Muscle layer of duodenum (tissue), 2 donors: ENCODE measurements at regions not wholly inside any gene's neighbourhood (a gene's known extent, or its start where the extent isn't known, plus 50 kb on each side); places are given as distances from the start of the nearest gene placed in this dataset.

Source experiments
- H3K27ac ChIP-seq: one replicate; pipeline ENCODE4 v1.7.0; 2013; ENCODE audit warnings: mild to moderate bottlenecking, low read length
- H3K27me3 ChIP-seq: one replicate; pipeline ENCODE4 v1.7.0; 2013; ENCODE audit warnings: low read depth, mild to moderate bottlenecking, control low read depth, low read length
- H3K36me3 ChIP-seq, 2 donors: one replicate each; pipeline ENCODE4 v1.7.0; 2013; ENCODE audit warnings: low read length in 2 of 2, control low read depth in 1 of 2, mild to moderate bottlenecking in 1 of 2; ENCODE audit not compliant: insufficient read depth in 2 of 2, control insufficient read depth in 1 of 2
- H3K4me1 ChIP-seq, 2 donors: one replicate each; pipeline ENCODE4 v1.7.0; 2013; ENCODE audit warnings: low read length in 2 of 2, mild to moderate bottlenecking in 2 of 2, control low read depth in 1 of 2, moderate library complexity in 1 of 2; ENCODE audit not compliant: insufficient read depth in 2 of 2, control insufficient read depth in 1 of 2
- H3K4me3 ChIP-seq, 2 donors: one replicate each; pipeline ENCODE4 v1.7.0; 2013; ENCODE audit warnings: low read length in 2 of 2, low read depth in 1 of 2, mild to moderate bottlenecking in 1 of 2
- H3K9me3 ChIP-seq, 2 donors: one replicate each; pipeline ENCODE4 v1.7.0; 2013; ENCODE audit warnings: low read length in 2 of 2, control low read depth in 1 of 2, mild to moderate bottlenecking in 1 of 2; ENCODE audit not compliant: control insufficient read depth in 1 of 2
- donor health status: healthy.

DNA sequence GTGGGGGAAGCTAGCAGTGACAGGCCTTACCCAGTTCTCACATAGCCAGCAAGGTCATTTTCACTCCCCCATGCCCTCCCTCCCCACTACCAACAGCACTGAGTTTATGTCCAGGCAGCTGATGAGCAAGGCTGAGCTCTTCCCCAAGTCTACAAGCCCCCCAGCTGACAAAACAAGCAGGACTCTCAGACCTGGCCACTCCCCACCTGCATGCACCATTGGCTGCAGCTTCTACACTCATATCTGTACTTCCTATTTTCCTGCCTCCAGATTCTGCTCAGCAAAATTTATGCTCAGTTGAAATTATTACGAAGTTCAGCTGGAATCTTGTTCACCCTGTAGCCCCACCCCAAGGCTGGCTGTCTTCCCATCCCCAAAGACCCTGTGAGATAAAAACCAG is 339.3 kb downstream of the ARL6IP6 start:
- Histone ChIP-seq H3K27me3 (no peaks in the 10 kb centered on the region), H3K4me3 (no peak overlapping the region), H3K27ac (no peak overlapping the region), H3K9me3 (no peaks in the 10 kb centered on the region), H3K4me1 (no peaks in the 10 kb centered on the region), H3K36me3 (no peaks in the 10 kb centered on the region)

DNA sequence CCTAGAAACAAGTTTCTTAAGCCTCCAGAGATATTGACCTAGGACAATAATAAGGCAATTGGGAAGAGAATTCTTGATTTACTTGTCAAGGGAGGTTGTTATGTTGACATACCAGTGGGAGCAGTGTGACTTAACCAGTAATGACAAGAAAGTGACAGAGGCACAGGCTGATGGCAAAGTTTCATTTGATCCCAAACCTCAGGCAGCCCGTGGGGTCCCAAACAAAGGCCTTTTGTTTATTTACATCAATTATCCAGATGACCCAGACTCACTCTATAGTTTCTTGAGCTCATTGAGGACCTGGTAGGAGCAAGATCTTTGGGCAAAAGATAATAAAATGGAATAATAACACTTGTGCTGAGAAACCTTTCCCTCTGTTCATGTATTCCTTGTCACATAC is 336.8 kb downstream of the ARL6IP6 start:
- Histone ChIP-seq H3K27ac (no peak overlapping the region), H3K27me3 (no peaks in the 10 kb centered on the region), H3K9me3 (no peaks in the 10 kb centered on the region), H3K4me1 (no peaks in the 10 kb centered on the region), H3K4me3 (no peak overlapping the region), H3K36me3 (no peaks in the 10 kb centered on the region)

DNA sequence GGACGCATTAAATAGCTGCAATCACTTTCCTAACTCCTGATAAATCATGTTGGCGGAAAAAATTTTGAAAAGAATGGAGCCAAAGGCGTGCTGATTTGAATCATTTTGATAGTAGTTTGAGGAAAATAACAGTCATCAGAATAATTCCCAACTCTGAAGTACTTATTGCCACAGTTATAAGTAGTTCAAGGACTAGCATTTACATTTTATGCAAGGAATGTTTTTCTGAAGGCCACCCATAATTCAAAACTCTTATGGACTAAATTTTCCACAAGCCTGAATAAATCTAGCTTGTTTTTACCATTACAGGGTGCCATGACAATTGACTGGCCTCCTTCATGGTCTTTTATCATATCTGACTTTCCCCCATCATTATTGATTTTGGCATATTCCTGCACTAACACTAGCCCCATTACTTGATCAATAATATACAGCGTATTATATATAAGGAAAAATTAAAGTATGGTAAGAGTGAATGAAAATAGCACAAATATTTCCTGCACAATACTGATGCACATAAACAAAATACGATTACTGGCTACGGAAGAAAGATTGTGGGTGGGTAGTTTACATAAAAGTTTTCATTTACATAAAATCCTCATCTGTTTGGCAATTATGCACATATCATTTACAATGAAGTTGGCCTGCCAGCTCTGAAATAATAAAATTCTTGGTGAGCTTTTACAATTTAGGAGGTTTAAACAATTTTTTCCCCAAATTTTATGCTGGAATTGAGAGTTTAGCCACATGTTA is 334.6 kb downstream of the ARL6IP6 start:
- Histone ChIP-seq H3K27me3 (no peaks in the 10 kb centered on the region), H3K36me3 (no peaks in the 10 kb centered on the region), H3K27ac (no peak overlapping the region), H3K4me3 (no peak overlapping the region), H3K9me3 (no peaks in the 10 kb centered on the region), H3K4me1 (no peaks in the 10 kb centered on the region)

DNA sequence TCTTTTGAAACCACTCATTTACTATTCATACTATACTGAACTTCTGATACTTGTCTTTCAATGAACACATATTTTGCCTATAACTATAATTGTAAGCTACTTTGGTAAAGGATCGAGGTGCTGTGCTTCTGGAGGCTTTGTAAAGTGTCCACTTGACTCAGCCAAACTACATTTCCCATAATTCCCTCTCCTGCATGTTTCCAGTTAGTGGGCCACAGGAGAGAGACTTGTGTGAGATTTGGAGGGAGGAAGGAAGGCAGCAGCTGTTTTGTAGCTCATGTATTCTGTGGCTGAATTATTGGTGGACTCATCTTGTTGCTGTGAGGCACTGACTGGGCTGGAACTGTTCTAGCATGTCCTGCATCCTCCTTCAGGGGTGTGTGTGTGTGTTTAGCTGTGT is 328.8 kb downstream of the ARL6IP6 start:
- Histone ChIP-seq H3K27me3 (no peaks in the 10 kb centered on the region), H3K36me3 (no peaks in the 10 kb centered on the region), H3K4me1 (no peaks in the 10 kb centered on the region), H3K4me3 (no peak overlapping the region), H3K27ac (no peak overlapping the region), H3K9me3 (no peaks in the 10 kb centered on the region)

DNA sequence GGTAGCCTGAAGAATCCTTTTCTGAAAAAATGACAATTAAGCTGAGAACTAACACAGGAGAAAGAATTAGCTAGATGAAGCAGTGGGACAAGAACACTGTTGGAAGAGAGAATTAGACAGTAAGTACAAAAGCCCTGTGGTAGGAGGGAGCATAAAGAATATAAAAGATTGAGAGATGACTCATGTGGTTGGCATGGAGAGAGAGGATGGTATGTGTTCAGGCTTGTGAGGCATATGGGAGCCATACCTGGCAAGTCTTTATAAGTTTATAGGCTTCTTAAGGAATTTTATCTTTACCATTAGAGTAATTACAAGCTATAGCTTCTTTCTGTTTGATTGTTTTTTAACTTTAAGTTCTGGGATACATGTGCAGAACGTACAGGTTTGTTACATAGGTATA is 325.0 kb downstream of the ARL6IP6 start:
- Histone ChIP-seq H3K36me3 (no peaks in the 10 kb centered on the region), H3K9me3 (peaks cover 0 to 4% of the 10 kb centered on the region in 2 donors), H3K4me3 (no peak overlapping the region), H3K27ac (no peak overlapping the region), H3K4me1 (no peaks in the 10 kb centered on the region), H3K27me3 (no peaks in the 10 kb centered on the region)

DNA sequence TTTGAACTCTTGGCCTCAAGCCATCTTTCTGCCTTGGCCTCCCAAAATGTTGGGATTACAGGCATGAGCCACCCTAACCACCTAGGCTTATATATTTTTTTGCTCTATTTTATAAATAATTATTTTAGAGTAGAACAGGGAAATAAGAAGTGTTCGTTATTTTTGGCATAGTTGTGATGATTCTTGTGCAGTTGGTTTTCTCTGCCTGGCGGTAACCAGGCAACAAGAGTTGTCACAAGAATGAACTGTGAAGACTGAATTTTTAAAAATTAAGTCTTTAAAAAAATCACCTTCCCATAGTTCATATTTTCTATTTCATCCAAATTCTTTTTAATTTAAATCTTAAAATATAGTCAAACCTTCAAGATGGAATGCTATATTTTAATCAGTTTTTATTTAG is 310.2 kb downstream of the ARL6IP6 start:
- H3K27ac ChIP-seq: no peak overlapping the region
- H3K27me3 ChIP-seq: no peaks in the 10 kb centered on the region
- no peak overlapping the region for H3K4me3 ChIP-seq
- H3K4me1 ChIP-seq: no peaks in the 10 kb centered on the region
- no peaks in the 10 kb centered on the region for H3K9me3 ChIP-seq
- no peaks in the 10 kb centered on the region for H3K36me3 ChIP-seq

DNA sequence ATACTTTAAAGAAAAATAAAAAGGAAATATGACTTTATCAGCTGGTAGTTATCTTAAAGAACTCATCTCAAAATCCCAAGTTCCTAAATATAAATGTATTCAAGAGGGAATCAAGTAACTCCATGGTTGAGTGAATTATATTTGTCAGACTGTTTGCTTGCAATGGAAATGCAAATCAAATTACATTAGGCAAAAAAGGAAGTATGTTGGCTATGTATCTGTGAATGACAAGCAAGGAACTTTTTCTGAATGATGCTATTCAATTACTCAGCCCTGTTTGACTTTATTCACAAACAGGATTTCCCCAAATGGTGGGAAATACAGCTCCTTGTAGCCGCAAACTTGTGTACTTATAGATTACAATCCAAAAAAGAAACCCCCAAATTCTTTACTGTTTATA is 309.1 kb downstream of the ARL6IP6 start:
- H3K36me3 ChIP-seq: no peaks in the 10 kb centered on the region
- no peak overlapping the region for H3K27ac ChIP-seq
- no peak overlapping the region for H3K4me3 ChIP-seq
- no peaks in the 10 kb centered on the region for H3K9me3 ChIP-seq
- H3K4me1 ChIP-seq: peaks cover 0 to under 1% of the 10 kb centered on the region in 2 donors
- H3K27me3 ChIP-seq: no peaks in the 10 kb centered on the region

DNA sequence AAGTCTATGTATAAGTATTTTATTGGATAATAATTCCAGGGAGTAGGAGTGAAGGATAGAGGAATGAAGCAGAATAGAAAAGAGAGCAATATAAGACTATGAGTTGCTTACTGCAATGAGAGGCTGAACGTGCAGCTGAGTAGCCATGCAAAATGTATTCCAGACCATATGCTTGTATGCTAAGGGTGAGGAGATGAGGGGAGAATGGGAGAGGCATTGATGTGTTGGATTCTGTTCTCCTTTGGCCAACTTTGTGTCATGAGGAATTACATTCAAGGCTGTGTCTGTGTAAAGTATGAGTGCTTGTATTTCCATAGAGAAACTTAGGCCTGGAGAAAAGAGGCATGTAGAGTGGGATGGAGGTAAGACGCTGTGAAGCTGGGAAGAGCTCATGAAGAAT is 301.8 kb downstream of the ARL6IP6 start:
- Histone ChIP-seq H3K36me3 (no peaks in the 10 kb centered on the region), H3K27ac (no peak overlapping the region), H3K4me1 (peaks cover 0 to 2% of the 10 kb centered on the region in 2 donors), H3K4me3 (no peak overlapping the region), H3K27me3 (no peaks in the 10 kb centered on the region), H3K9me3 (peaks cover 0 to 8% of the 10 kb centered on the region in 2 donors)

DNA sequence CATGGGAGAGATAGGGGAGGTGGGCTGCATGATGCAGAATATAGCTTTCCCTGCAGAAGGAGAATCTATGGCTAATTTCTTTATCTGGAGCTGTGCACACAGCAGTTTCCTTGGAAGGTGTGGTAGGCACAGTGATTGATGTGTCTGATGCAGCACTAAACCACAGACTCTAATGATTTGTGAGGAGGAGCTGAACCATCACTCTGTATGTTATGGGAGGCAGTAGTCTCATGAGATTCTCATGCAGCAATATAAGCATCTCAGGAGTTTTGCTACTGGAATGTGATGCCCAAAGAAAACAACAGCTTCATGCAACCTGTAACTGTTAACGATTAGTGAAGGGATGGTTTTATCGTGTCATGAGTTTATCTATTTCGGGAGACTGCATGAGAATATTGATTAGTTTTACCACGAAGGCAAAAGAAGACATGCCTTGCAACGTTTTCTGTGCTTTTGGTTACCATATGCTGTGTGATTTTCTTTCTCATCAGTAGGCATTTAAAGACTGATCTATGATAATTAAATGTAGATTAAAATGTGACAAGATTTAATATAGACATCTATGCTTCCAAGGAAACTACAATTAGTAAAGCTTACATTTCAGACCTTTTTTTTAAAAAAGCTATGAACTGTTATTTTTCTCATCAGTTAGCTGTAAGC is 286.8 kb downstream of the ARL6IP6 start:
- Histone ChIP-seq H3K36me3 (no peaks in the 10 kb centered on the region), H3K9me3 (no peaks in the 10 kb centered on the region), H3K27ac (no peak overlapping the region), H3K4me1 (no peaks in the 10 kb centered on the region), H3K27me3 (no peaks in the 10 kb centered on the region), H3K4me3 (no peak overlapping the region)

DNA sequence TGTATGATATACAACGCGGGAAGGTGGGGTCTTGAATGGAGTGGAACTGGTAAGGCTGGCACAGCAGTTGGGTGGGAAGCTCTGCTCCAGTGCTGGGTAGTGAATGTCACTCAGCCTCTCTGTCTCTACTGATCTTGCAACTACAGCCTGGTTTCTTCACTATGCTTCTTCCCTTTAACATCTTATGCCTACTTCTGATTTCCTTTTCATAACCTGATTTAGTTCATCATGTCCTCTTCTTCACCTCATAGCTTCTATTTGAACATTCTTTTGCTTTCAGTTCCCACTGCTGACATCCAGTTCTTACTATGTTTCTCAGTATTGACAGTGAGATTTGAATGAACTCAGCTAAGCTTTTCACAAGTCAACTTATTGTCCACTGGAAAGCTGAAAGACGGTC is 286.2 kb downstream of the ARL6IP6 start:
- no peak overlapping the region for H3K27ac ChIP-seq
- no peaks in the 10 kb centered on the region for H3K4me1 ChIP-seq
- no peaks in the 10 kb centered on the region for H3K36me3 ChIP-seq
- no peak overlapping the region for H3K4me3 ChIP-seq
- H3K9me3 ChIP-seq: no peaks in the 10 kb centered on the region
- H3K27me3 ChIP-seq: no peaks in the 10 kb centered on the region

DNA sequence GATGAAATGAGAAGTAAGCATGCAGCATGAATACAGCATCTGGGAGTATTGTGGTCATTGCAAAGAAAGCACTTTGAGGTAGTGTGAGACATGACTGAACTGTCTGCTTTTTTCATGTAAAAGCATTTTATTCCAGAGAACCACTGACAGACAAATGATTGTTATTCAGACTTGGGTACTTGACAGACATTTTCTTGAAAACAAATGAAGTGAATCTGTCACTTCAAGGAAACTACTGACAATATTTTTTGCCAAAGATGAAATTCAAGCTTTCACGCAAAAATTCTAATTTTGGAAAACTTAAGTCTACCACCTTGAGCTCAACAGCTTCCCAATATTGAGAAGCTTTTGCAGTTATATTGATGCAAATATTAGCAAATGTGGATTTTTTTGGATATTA is 255.7 kb downstream of the ARL6IP6 start:
- no peaks in the 10 kb centered on the region for H3K36me3 ChIP-seq
- no peak overlapping the region for H3K27ac ChIP-seq
- no peaks in the 10 kb centered on the region for H3K4me1 ChIP-seq
- no peaks in the 10 kb centered on the region for H3K9me3 ChIP-seq
- H3K4me3 ChIP-seq: no peak overlapping the region
- no peaks in the 10 kb centered on the region for H3K27me3 ChIP-seq

DNA sequence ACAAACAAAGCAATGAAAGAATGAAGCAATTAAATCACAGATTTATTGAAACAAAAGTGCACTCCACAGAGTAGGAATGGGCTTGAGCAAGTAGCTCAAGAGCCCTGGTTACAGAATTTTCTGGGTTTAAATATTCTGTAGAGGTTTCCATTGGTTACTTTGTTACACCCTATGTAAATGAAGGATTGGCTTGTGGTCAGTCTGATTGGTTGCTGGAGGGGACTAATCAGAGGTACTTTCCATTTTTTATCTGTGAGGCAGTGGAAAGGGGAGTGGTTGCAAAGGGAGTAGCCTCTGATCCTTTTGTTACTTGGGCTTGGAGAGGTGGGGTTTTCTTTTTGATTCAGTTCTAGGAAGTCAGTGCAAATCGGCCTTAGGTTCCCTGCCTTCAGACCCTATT is 253.3 kb downstream of the ARL6IP6 start:
- no peaks in the 10 kb centered on the region for H3K4me1 ChIP-seq
- H3K27ac ChIP-seq: no peak overlapping the region
- no peaks in the 10 kb centered on the region for H3K9me3 ChIP-seq
- no peak overlapping the region for H3K4me3 ChIP-seq
- H3K27me3 ChIP-seq: no peaks in the 10 kb centered on the region
- no peaks in the 10 kb centered on the region for H3K36me3 ChIP-seq
